HepG2 (cell line): ENCODE measurements at regions not wholly inside any gene's neighbourhood (a gene's known extent, or its start where the extent isn't known, plus 50 kb on each side); places are given as distances from the start of the nearest gene placed in this dataset.

Experiments
- ATAC-seq: fragments of 200-7000 bp; cut with Tn5 transposase; 3 replicates; pipeline ENCODE4 v1.9.1; 2020; ENCODE audit warnings: mild to moderate bottlenecking, moderate library complexity
- BruUV-seq: library from RNA; stranded (reverse); fragments of 400-500 nt; replicated peaks from 2 replicates; lab custom pipeline; 2021; lab: Mats Ljungman, UMichigan
- CTCF ChIA-PET: fragments of 300-600 bp; formaldehyde crosslinking; extraction: SDS; loops from one replicate; lab custom pipeline; 2021; ENCODE audit warnings: low total read pairs, inconsistent platforms, low intra/inter-chr PET ratio; lab: Yijun Ruan, JAX
- POLR2A ChIA-PET: fragments of 350-600 bp; sonication (Branson Sonifier 250); formaldehyde crosslinking; loops from one replicate; lab custom pipeline; 2020; ENCODE audit warnings: antibody characterized with exemption, inconsistent platforms; lab: Yijun Ruan, JAX
- DNase-seq: peaks from one replicate; pipeline ENCODE4 v3.0.0-alpha.2; 2015; ENCODE audit warnings: low spot score
- FAIRE-seq: peaks from 3 replicates; lab custom pipeline; 2011; peaks lifted over from hg19 to GRCh38; lab: Jason Lieb, UNC
- H2AFZ ChIP-seq: one replicate; pipeline ENCODE4 v1.6.1; 2011; ENCODE audit warnings: low read length, inconsistent platforms
- H3K27ac ChIP-seq: fragments of 300-600 bp; 3 replicates; pipeline ENCODE4 v1.8.0; 2011; ENCODE audit warnings: mixed run types, mild to moderate bottlenecking, mixed read lengths, low read length, inconsistent platforms; ENCODE audit not compliant: insufficient read depth; ENCODE audit errors: extremely low read length
- H3K27me3 ChIP-seq, 2 experiments: fragments of 200-600 bp in 1 of 2; 2 replicates in 1 of 2; 3 replicates in 1 of 2; pipeline versions ENCODE4 v1.6.0 to v1.8.0; 2011; ENCODE audit warnings: low read length in 2 of 2, mild to moderate bottlenecking in 2 of 2, moderate library complexity in 2 of 2, inconsistent platforms in 1 of 2; ENCODE audit not compliant: insufficient read depth in 2 of 2, control insufficient read depth in 1 of 2
- H3K36me3 ChIP-seq, 2 experiments: fragments of 200-600 bp in 1 of 2; replicated peaks in 1 of 2; 2 replicates in 1 of 2; 3 replicates in 1 of 2; pipeline versions ENCODE4 v1.5.1 to v1.8.0; 2011; ENCODE audit warnings: low read length in 2 of 2, inconsistent platforms in 1 of 2; ENCODE audit not compliant: insufficient read depth in 2 of 2, control insufficient read depth in 1 of 2
- H3K4me1 ChIP-seq: 2 replicates; pipeline ENCODE4 v1.5.1; 2012; ENCODE audit warnings: low read length, inconsistent platforms; ENCODE audit not compliant: insufficient read depth
- H3K4me2 ChIP-seq: 2 replicates; pipeline ENCODE4 v1.6.0; 2011; ENCODE audit warnings: low read depth, low read length, inconsistent platforms
- H3K4me3 ChIP-seq, 3 experiments: fragments of 200-600 bp in 1 of 3; sonication (generic), shearing (Covaris generic) in 1 of 3; replicated peaks in 1 of 3; 2 replicates each; pipeline ENCODE4 v1.5.1; 2011 to 2016; ENCODE audit warnings: low read length in 3 of 3, inconsistent platforms in 2 of 3, low read depth in 2 of 3, mild to moderate bottlenecking in 2 of 3, control low read depth in 1 of 3, mixed read lengths in 1 of 3; ENCODE audit not compliant: insufficient read depth in 1 of 3
- H3K79me2 ChIP-seq: one replicate; pipeline ENCODE4 v1.6.1; 2011; ENCODE audit warnings: low read length, inconsistent platforms; ENCODE audit not compliant: insufficient read depth
- H3K9ac ChIP-seq: 2 replicates; pipeline ENCODE4 v1.6.0; 2011; ENCODE audit warnings: mild to moderate bottlenecking, low read depth, low read length, inconsistent platforms; ENCODE audit not compliant: insufficient read depth
- H3K9me3 ChIP-seq: 2 replicates; pipeline ENCODE4 v1.5.1; 2012; ENCODE audit warnings: mild to moderate bottlenecking, low read length
- H4K20me1 ChIP-seq: 2 replicates; pipeline ENCODE4 v1.6.0; 2011; ENCODE audit warnings: inconsistent platforms, mild to moderate bottlenecking, low read length, moderate library complexity; ENCODE audit not compliant: insufficient read depth
- CEBPG ChIP-seq: IDR thresholded peaks from 2 replicates; pipeline ENCODE4 v1.6.1; 2016
- ETV5 ChIP-seq: IDR thresholded peaks from 2 replicates; pipeline ENCODE4 v1.6.1; 2018; ENCODE audit warnings: missing biosample characterization, missing genetic modification reagents, inconsistent platforms, borderline replicate concordance
- GFI1 ChIP-seq: sonication (generic); formaldehyde crosslinking; IDR thresholded peaks from 2 replicates; pipeline ENCODE4 v1.5.0; 2020; ENCODE audit warnings: missing genetic modification reagents, mild to moderate bottlenecking, borderline replicate concordance
- HNRNPK ChIP-seq: fragments of 200-400 bp; formaldehyde crosslinking; IDR thresholded peaks from 2 replicates; pipeline ENCODE4 v1.6.1; 2018; ENCODE audit warnings: low read length, low read depth, moderate library complexity, mild to moderate bottlenecking; ENCODE audit not compliant: poor library complexity, severe bottlenecking
- ZFP82 ChIP-seq: sonication (generic); formaldehyde crosslinking; IDR thresholded peaks from 2 replicates; pipeline ENCODE4 v1.5.1; 2020; ENCODE audit warnings: mild to moderate bottlenecking, missing genetic modification reagents, borderline replicate concordance
- WGBS: methylation state at CpG from one replicate; pipeline ENCODE4 v1.1.6; 2017; ENCODE audit warnings: low lambda C conversion rate; 5-methylcytosine and 5-hydroxymethylcytosine counted together
- in situ Hi-C: cut with HindIII; loops from 2 replicates; pipeline ENCODE4 v1.10.0; 2017; ENCODE audit warnings: low pct_unique_long_range_greater_than_20kb; ENCODE audit not compliant: extremely low pct_ligation_motif_present
- intact Hi-C: fragments of 100-400 bp; cut with micrococcal nuclease; formaldehyde crosslinking; loops from one replicate; pipeline ENCODE4 v1.10.0; 2022; ENCODE audit not compliant: unreplicated experiment
- TF ChIP-seq, protein P1 (sequence below): sonication (generic); formaldehyde crosslinking; IDR thresholded peaks from 2 replicates; pipeline ENCODE4 v1.4.0; 2020; ENCODE audit warnings: missing genetic modification reagents, borderline replicate concordance

GRCh38 chr5:91219091-91219802 is 163.9 kb downstream of the ARRDC3 start:
- no peak for DNase-seq
- POLR2A ChIA-PET = interaction anchor here (1.0 kb wide), 1 partner anchor 164 kb away, joined by 3 read pairs; the partner anchor contains the start of gene ARRDC3
- FAIRE-seq = no peak
- in situ Hi-C loops (loop anchor here (25.0 kb wide), 1 partner anchor 357 kb away; no protein-coding TSS in a partner anchor), intact Hi-C loops (loop anchor here (2.0 kb wide), 1 partner anchor 286 kb away; no protein-coding TSS in a partner anchor)
- no TSS peak for BruUV-seq
- no peak; the same call in 2 of the 3 replicates for ATAC-seq
- TF ChIP-seq CEBPG (CRISPR knock-in tag) (0 out of 2 replicates have a peak, but pooled peaks have one; percentile 28), ETV5 (CRISPR knock-in tag) (no peak), HNRNPK (no peak), GFI1 (CRISPR knock-in tag) (no peak), ZFP82 (0 out of 2 replicates have a peak, but pooled peaks have one; percentile 40)
- TF ChIP-seq, protein P1, sequence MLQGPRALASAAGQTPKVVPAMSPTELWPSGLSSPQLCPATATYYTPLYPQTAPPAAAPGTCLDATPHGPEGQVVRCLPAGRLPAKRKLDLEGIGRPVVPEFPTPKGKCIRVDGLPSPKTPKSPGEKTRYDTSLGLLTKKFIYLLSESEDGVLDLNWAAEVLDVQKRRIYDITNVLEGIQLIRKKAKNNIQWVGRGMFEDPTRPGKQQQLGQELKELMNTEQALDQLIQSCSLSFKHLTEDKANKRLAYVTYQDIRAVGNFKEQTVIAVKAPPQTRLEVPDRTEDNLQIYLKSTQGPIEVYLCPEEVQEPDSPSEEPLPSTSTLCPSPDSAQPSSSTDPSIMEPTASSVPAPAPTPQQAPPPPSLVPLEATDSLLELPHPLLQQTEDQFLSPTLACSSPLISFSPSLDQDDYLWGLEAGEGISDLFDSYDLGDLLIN = no peak
- TF ChIP-seq, all 625 proteins: peak for 2
- Histone ChIP-seq H3K4me3 (no peak overlapping the region), H3K4me1 (no peaks in the 10 kb centered on the region; the same call in 1 of the 2 replicates), H3K79me2 (no peaks in the 10 kb centered on the region), H4K20me1 (no peaks in the 10 kb centered on the region), H3K27me3 (no peaks in the 10 kb centered on the region), H3K4me2 (no peak overlapping the region), H3K9ac (no peak overlapping the region), H3K27ac (no peak overlapping the region), H3K9me3 (no peaks in the 10 kb centered on the region), H3K36me3 (no peaks in the 10 kb centered on the region), H2AFZ (no peak overlapping the region)
- CTCF ChIA-PET = interaction anchor here (1.3 kb wide), 1 partner anchor 166 kb away, joined by 6 read pairs; no protein-coding TSS in a partner anchor
- 32% methylated on average over 5 of the region's 5 CpGs for WGBS
